Mesendoderm (in vitro differentiated cells): ENCODE measurements at regions not wholly inside any gene's neighbourhood (a gene's known extent, or its start where the extent isn't known, plus 50 kb on each side); places are given as distances from the start of the nearest gene placed in this dataset.
"Not testable (repeated sequence)": the region's sequence is repeated elsewhere in the genome, so short reads cannot be mapped to it uniquely, and the experiment has no call there.

Source experiments
- DNase-seq: peaks from one replicate; pipeline ENCODE4 v3.0.0; 2013
- H2AK5ac ChIP-seq: 2 replicates; pipeline ENCODE4 v1.6.1; 2013; ENCODE audit warnings: low read length, inconsistent platforms
- H2BK120ac ChIP-seq: 2 replicates; pipeline ENCODE4 v1.6.1; 2013; ENCODE audit warnings: low read depth, mild to moderate bottlenecking, low read length, moderate library complexity, mixed read lengths
- H2BK15ac ChIP-seq: replicated peaks from 2 replicates; pipeline ENCODE4 v1.6.1; 2013; ENCODE audit warnings: low read depth, mild to moderate bottlenecking, moderate library complexity
- H2BK5ac ChIP-seq: 2 replicates; pipeline ENCODE4 v1.6.1; 2013; ENCODE audit warnings: low read length, inconsistent platforms
- H3K18ac ChIP-seq: 2 replicates; pipeline ENCODE4 v1.6.1; 2013; ENCODE audit warnings: mild to moderate bottlenecking, low read length, mixed read lengths
- H3K23ac ChIP-seq: one replicate; pipeline ENCODE4 v1.6.1; 2013; ENCODE audit warnings: low read length
- H3K27ac ChIP-seq: 2 replicates; pipeline ENCODE4 v1.5.1; 2013; ENCODE audit warnings: low read depth, mild to moderate bottlenecking, inconsistent platforms, low read length, moderate library complexity
- H3K27me3 ChIP-seq: 2 replicates; pipeline ENCODE4 v1.6.1; 2013; ENCODE audit warnings: low read length, control low read depth, mild to moderate bottlenecking, inconsistent platforms; ENCODE audit not compliant: insufficient read depth, poor library complexity
- H3K36me3 ChIP-seq: 2 replicates; pipeline ENCODE4 v1.6.1; 2013; ENCODE audit warnings: low read length, inconsistent platforms; ENCODE audit not compliant: control insufficient read depth, insufficient read depth
- H3K4ac ChIP-seq: one replicate; pipeline ENCODE4 v1.6.1; 2013; ENCODE audit warnings: low read depth, mild to moderate bottlenecking, low read length, moderate library complexity
- H3K4me1 ChIP-seq: 2 replicates; pipeline ENCODE4 v1.6.1; 2013; ENCODE audit warnings: low read depth, low read length, inconsistent platforms; ENCODE audit not compliant: control insufficient read depth
- H3K4me2 ChIP-seq: 2 replicates; pipeline ENCODE4 v1.6.1; 2013; ENCODE audit warnings: low read length
- H3K4me3 ChIP-seq: 2 replicates; pipeline ENCODE4 v1.5.1; 2013; ENCODE audit warnings: mild to moderate bottlenecking, low read length
- H3K56ac ChIP-seq: one replicate; pipeline ENCODE4 v1.6.1; 2013; ENCODE audit warnings: low read length
- H3K79me1 ChIP-seq: 2 replicates; pipeline ENCODE4 v1.6.1; 2013; ENCODE audit warnings: low read length, inconsistent platforms
- H3K79me2 ChIP-seq: 2 replicates; pipeline ENCODE4 v1.6.1; 2013; ENCODE audit warnings: mild to moderate bottlenecking, low read length; ENCODE audit not compliant: control insufficient read depth, insufficient read depth
- H3K9ac ChIP-seq: 2 replicates; pipeline ENCODE4 v1.6.1; 2013; ENCODE audit warnings: low read length, inconsistent platforms
- H4K5ac ChIP-seq: one replicate; pipeline ENCODE4 v1.6.1; 2013; ENCODE audit warnings: low read length
- H4K8ac ChIP-seq: one replicate; pipeline ENCODE4 v1.6.1; 2013; ENCODE audit warnings: low read depth, mild to moderate bottlenecking, control low read depth, low read length, moderate library complexity
- WGBS: extraction: QIAGEN DNeasy Blood & Tissue Kit; methylation state at CpG from one replicate; pipeline ENCODE4 v1.1.7; 2013; ENCODE audit warnings: low lambda C conversion rate, missing lambda C conversion rate; ENCODE audit not compliant: insufficient coverage; ENCODE audit errors: extremely low coverage; 5-methylcytosine and 5-hydroxymethylcytosine counted together

DNA sequence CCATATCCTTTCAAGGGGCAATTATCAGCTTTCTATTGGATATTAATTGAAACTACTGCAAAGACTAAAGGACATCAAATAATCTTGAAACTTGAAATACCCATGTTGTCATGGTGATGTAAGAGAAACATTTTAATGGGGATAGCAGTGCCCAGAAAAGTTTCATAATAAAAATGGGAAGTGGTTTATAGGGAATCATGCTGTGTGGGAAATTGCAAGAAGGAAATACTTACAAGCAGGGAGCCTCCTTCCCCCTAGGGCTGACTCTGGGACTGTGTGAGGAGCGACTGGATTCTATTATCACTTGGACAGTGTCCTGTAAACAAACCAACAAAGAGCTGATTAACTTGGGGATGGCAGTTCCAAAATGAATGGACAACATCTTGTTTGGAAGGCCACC, 1393.1 kb upstream of the GOT2 start:
- WGBS: no CpG with 5 or more reads among the region's 1 CpG
- H3K27ac ChIP-seq: no peak overlapping the region

DNA sequence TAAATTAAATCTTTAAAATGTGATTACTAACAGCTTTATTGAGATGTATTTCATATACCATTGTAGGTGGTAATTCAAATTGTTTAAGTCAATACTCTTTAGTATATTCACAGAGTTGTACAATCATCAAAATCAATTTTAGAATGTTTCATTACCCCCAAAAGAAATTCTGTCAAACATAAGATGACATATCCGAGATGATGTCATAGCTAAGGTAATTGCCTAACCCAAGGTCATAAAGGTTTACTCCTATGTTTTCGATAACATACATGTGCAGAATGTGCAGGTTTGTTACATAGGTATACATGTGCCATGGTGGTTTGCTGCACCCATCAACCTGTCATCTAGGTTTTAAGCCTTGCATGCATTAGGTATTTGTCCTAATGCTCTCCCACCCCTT, 1392.0 kb upstream of the GOT2 start:
- H3K56ac ChIP-seq, H3K4me2 ChIP-seq, H3K23ac ChIP-seq, H3K36me3 ChIP-seq, H3K79me1 ChIP-seq, H3K9ac ChIP-seq, H4K8ac ChIP-seq, H4K5ac ChIP-seq, H3K27ac ChIP-seq, H3K18ac ChIP-seq, DNase-seq, H3K4ac ChIP-seq, H2AK5ac ChIP-seq, H3K4me3 ChIP-seq, H2BK15ac ChIP-seq, H2BK5ac ChIP-seq, H3K4me1 ChIP-seq, H3K79me2 ChIP-seq, H2BK120ac ChIP-seq, H3K27me3 ChIP-seq: not testable (repeated sequence)
- WGBS: no CpG with 5 or more reads among the region's 2 CpGs

More for the DNA sequence above, 1393.1 kb upstream of the GOT2 start:
- no peak overlapping the region for H2BK15ac ChIP-seq
- no peak for DNase-seq
- H4K5ac ChIP-seq: no peak overlapping the region
- H3K4me2 ChIP-seq: no peak overlapping the region
- H3K4me1 ChIP-seq: no peaks in the 10 kb centered on the region
- H3K4ac ChIP-seq: no peak overlapping the region
- no peak overlapping the region for H3K23ac ChIP-seq
- H3K18ac ChIP-seq: no peak overlapping the region
- no peaks in the 10 kb centered on the region for H3K79me1 ChIP-seq
- H3K36me3 ChIP-seq: no peaks in the 10 kb centered on the region
- H3K79me2 ChIP-seq: no peaks in the 10 kb centered on the region
- no peak overlapping the region for H3K4me3 ChIP-seq
- H2BK5ac ChIP-seq: no peak overlapping the region
- H3K56ac ChIP-seq: no peak overlapping the region
- no peak overlapping the region for H4K8ac ChIP-seq
- no peak overlapping the region for H2BK120ac ChIP-seq
- H3K9ac ChIP-seq: no peak overlapping the region
- H3K27me3 ChIP-seq: no peaks in the 10 kb centered on the region
- no peak overlapping the region for H2AK5ac ChIP-seq

DNA sequence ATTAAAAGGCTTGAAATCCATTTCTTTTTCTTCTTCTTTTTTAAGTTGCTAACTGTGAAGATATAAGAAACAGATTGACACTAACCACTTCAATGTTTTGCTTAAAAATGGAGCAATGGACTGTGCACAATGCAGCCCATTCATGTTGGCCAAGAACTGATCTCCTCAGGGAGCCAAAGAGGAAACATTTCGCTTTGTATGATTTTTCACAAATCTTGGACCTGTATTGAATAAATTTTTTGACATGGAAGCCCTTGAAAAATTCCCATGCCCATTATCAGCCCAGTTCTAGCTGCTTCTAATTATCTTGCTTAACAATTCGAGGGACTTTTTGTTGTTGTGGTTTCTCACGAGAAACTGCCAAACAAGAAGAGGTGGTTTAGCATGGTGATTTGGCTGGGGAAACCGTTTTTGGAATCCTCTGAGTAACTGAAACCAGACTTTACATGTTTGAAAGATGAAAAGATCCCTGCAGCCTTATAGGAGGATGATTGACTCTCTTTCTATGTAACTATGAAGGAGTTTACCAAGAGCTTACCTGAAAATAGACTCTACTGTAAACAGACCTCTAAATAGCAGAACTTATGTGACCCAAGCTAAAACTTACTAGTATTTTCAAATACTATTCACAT, 1389.4 kb upstream of the GOT2 start:
- Histone ChIP-seq H3K4me2 (no peak overlapping the region), H2BK5ac (no peak overlapping the region), H2AK5ac (no peak overlapping the region), H3K36me3 (no peaks in the 10 kb centered on the region), H3K23ac (no peak overlapping the region), H2BK120ac (no peak overlapping the region), H3K27me3 (no peaks in the 10 kb centered on the region), H3K27ac (no peak overlapping the region), H3K9ac (no peak overlapping the region), H3K4ac (no peak overlapping the region), H3K79me1 (no peaks in the 10 kb centered on the region), H3K4me3 (no peak overlapping the region), H3K56ac (no peak overlapping the region), H3K79me2 (no peaks in the 10 kb centered on the region), H4K5ac (no peak overlapping the region), H3K4me1 (no peaks in the 10 kb centered on the region), H4K8ac (no peak overlapping the region), H3K18ac (no peak overlapping the region), H2BK15ac (no peak overlapping the region)
- no peak for DNase-seq
- no CpG with 5 or more reads among the region's 4 CpGs for WGBS

DNA sequence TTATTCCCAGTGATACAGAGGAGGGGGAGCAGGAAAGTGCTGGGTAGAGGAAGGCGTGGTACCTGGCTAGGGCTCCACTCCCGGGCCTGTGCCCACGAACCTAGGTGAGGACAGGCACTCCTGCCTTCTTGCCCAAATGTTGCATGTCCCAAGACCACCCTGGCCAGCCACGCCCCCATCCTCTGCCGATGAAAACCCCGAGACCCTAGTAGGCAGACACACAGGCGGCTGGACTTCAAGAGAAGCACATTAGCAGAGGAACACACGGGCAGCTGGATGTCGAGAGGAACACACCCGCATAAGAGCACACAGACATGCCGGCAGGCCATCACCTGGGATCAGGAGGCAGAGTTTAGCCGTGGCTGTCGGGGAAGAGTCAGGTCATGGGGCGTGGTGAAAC, 1386.5 kb upstream of the GOT2 start:
- H3K4me1 ChIP-seq: no peaks in the 10 kb centered on the region
- no peaks in the 10 kb centered on the region for H3K79me2 ChIP-seq
- H3K27me3 ChIP-seq: no peaks in the 10 kb centered on the region
- no peak overlapping the region for H3K18ac ChIP-seq
- no peak overlapping the region for H4K5ac ChIP-seq
- no peaks in the 10 kb centered on the region for H3K79me1 ChIP-seq
- no peak overlapping the region for H3K56ac ChIP-seq
- H4K8ac ChIP-seq: no peak overlapping the region
- H2AK5ac ChIP-seq: no peak overlapping the region
- no peak overlapping the region for H3K4me2 ChIP-seq
- DNase-seq: no peak
- H3K36me3 ChIP-seq: no peaks in the 10 kb centered on the region
- no peak overlapping the region for H3K4ac ChIP-seq
- no peak overlapping the region for H2BK5ac ChIP-seq
- no CpG with 5 or more reads among the region's 14 CpGs for WGBS
- H3K9ac ChIP-seq: no peak overlapping the region
- H3K23ac ChIP-seq: no peak overlapping the region
- H2BK120ac ChIP-seq: no peak overlapping the region
- no peak overlapping the region for H2BK15ac ChIP-seq
- no peak overlapping the region for H3K27ac ChIP-seq
- H3K4me3 ChIP-seq: no peak overlapping the region

DNA sequence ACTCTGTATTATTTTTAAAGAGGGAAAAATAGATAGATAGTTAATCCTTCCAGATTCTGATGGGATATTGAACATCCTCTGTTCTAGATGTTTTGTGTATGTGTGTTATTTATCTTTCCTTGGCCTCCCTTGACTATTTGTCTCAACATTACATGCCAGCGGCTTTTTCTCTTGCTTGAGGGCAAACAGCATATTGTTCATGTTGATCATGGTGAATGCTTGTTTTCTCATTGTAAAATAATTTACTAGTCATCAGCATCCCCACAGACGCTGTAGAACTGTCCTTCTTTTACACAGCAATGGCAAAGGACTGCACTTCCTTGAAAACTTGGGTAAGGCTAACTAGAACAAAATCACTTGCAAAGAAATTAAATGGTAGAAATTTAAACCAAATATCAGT, 1376.4 kb upstream of the GOT2 start:
- WGBS: no CpG with 5 or more reads among the region's 2 CpGs
- no peaks in the 10 kb centered on the region for H3K79me2 ChIP-seq

DNA sequence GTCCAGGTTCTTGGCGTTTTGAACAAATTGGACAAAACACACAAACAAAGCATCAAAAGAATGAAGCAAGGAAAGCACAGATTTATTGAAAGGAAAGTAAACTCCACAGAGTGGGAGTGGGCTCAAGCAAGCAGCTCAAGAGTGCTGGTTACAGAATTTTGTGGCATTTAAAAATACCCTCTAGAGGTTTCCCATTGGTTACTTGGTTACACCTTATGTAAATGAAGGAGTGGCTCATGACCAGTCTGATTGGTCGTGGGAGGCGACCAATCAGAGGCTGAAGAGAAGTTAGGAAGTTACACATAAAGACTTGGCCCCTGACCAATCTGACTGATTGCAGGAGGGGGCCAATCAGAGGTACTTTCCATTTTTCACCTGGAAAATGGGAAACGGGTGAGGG, 1373.8 kb upstream of the GOT2 start:
- H2BK120ac ChIP-seq: no peak overlapping the region
- H4K5ac ChIP-seq: no peak overlapping the region
- no peak overlapping the region for H4K8ac ChIP-seq
- H3K36me3 ChIP-seq: no peaks in the 10 kb centered on the region
- WGBS: no CpG with 5 or more reads among the region's 4 CpGs
- no peak overlapping the region for H3K4ac ChIP-seq
- no peaks in the 10 kb centered on the region for H3K79me2 ChIP-seq
- H2BK5ac ChIP-seq: no peak overlapping the region
- DNase-seq: peak; percentile 11
- H3K79me1 ChIP-seq: no peaks in the 10 kb centered on the region
- no peak overlapping the region for H3K9ac ChIP-seq
- no peak overlapping the region for H3K27ac ChIP-seq
- no peak overlapping the region for H2AK5ac ChIP-seq
- H3K56ac ChIP-seq: no peak overlapping the region
- H3K4me3 ChIP-seq: no peak overlapping the region
- no peaks in the 10 kb centered on the region for H3K4me1 ChIP-seq
- no peak overlapping the region for H3K4me2 ChIP-seq
- H3K27me3 ChIP-seq: no peaks in the 10 kb centered on the region
- H3K23ac ChIP-seq: no peak overlapping the region
- no peak overlapping the region for H2BK15ac ChIP-seq
- H3K18ac ChIP-seq: no peak overlapping the region

More for the DNA sequence above, 1376.4 kb upstream of the GOT2 start:
- Histone ChIP-seq H2BK5ac (no peak overlapping the region), H3K18ac (no peak overlapping the region), H3K27me3 (no peaks in the 10 kb centered on the region), H3K4me3 (no peak overlapping the region), H3K79me1 (no peaks in the 10 kb centered on the region), H3K4ac (no peak overlapping the region), H2AK5ac (no peak overlapping the region), H4K8ac (no peak overlapping the region), H3K27ac (no peak overlapping the region), H3K9ac (no peak overlapping the region), H3K23ac (no peak overlapping the region), H3K36me3 (no peaks in the 10 kb centered on the region), H3K4me1 (no peaks in the 10 kb centered on the region), H3K4me2 (no peak overlapping the region), H3K56ac (no peak overlapping the region), H2BK120ac (no peak overlapping the region), H2BK15ac (no peak overlapping the region), H4K5ac (no peak overlapping the region)
- no peak for DNase-seq
